NCI-H460 (cell line): ENCODE measurements at regions not wholly inside any gene's neighbourhood (a gene's known extent, or its start where the extent isn't known, plus 50 kb on each side); places are given as distances from the start of the nearest gene placed in this dataset.

Experiments
- DNase-seq: peaks from one replicate; pipeline ENCODE4 v3.0.0-alpha.2; 2016; ENCODE audit warnings: low read depth; ENCODE audit errors: extremely low read depth

- peak; percentile 6 for DNase-seq
Observed at GRCh38 chr18:33870059-33870458, 292.0 kb downstream of the ASXL3 start.

- no peak for DNase-seq
Observed at GRCh38 chr18:33866386-33866785, 288.4 kb downstream of the ASXL3 start.

- no peak for DNase-seq
Observed at GRCh38 chr18:33863912-33864311, 285.9 kb downstream of the ASXL3 start.

GRCh38 chr18:33854827-33855139 is 276.8 kb downstream of the ASXL3 start:
- no peak for DNase-seq

- DNase-seq: no peak
Observed at GRCh38 chr18:33854086-33854826, 276.2 kb downstream of the ASXL3 start.

GRCh38 chr18:33853187-33853586 is 275.2 kb downstream of the ASXL3 start:
- no peak for DNase-seq

GRCh38 chr18:33851546-33852078 is 273.6 kb downstream of the ASXL3 start:
- no peak for DNase-seq

- DNase-seq: no peak
Observed at GRCh38 chr18:33849731-33850130, 271.7 kb downstream of the ASXL3 start.

GRCh38 chr18:33844232-33844631 is 266.2 kb downstream of the ASXL3 start:
- DNase-seq: no peak

GRCh38 chr18:33841221-33841967 is 263.4 kb downstream of the ASXL3 start:
- no peak for DNase-seq

GRCh38 chr18:33840212-33840593 is 262.2 kb downstream of the ASXL3 start:
- no peak for DNase-seq

GRCh38 chr18:33839452-33840211 is 261.6 kb downstream of the ASXL3 start:
- DNase-seq: peak; percentile 61

- DNase-seq: no peak
Observed at GRCh38 chr18:33838054-33838453, 260.0 kb downstream of the ASXL3 start.

- DNase-seq: no peak
Observed at GRCh38 chr18:33837191-33837590, 259.2 kb downstream of the ASXL3 start.

- no peak for DNase-seq
Observed at GRCh38 chr18:33836564-33836963, 258.5 kb downstream of the ASXL3 start.

- no peak for DNase-seq
Observed at GRCh38 chr18:33835419-33835818, 257.4 kb downstream of the ASXL3 start.

- DNase-seq: no peak
Observed at GRCh38 chr18:33833842-33834241, 255.8 kb downstream of the ASXL3 start.

- DNase-seq: no peak
Observed at GRCh38 chr18:33831424-33831823, 253.4 kb downstream of the ASXL3 start.

GRCh38 chr18:33830213-33830612 is 252.2 kb downstream of the ASXL3 start:
- no peak for DNase-seq

- no peak for DNase-seq
Observed at GRCh38 chr18:33828949-33829348, 250.9 kb downstream of the ASXL3 start.

- DNase-seq: no peak
Observed at GRCh38 chr18:33826151-33826550, 248.1 kb downstream of the ASXL3 start.
